ENCODE measurements at regions not wholly inside any gene's neighbourhood (a gene's known extent, or its start where the extent isn't known, plus 50 kb on each side); places are given as distances from the start of the nearest gene placed in this dataset.

DNA sequence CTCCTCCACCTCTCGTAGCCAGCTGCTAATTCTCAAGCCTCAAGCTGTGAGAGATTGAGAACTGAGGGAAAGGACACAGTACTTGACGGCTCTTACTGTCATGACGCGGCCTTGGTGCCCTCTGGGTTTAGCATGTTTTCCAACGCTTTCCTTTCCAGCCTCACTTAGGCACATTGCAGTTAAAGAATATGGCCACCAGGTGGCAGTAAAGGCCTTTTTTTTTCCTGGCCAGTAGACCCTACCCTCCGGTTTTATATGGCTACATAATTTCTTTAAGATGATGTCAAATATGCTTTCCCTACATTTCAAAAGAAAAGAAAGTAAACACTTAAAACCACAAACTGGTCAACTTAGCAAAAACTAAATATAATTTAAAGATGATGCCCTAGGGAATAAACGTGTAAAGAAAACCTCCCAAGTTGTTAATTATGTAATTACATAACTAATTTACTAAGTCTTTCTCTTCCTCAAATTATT, 56.8 kb upstream of the PRDX6 start:
- H2BK5ac ChIP-seq (ENCODE audit: low read depth, low read length), result peak overlapping the region; percentile 45; the same call in 1 of the 2 replicates
- H3K79me1 ChIP-seq (ENCODE audit: low read depth, low read length), result no peaks in the 10 kb centered on the region
- H2BK12ac ChIP-seq (ENCODE audit: low read depth, low read length), result no peak overlapping the region; the same call in 1 of the 2 replicates
- H2AK5ac ChIP-seq (ENCODE audit: low read depth, low read length), result no peak overlapping the region
- H3K4me1 ChIP-seq (replicated peaks in 1 of 4; ENCODE audit: control insufficient read depth in 3 of 4, insufficient read depth in 4 of 4, low read length in 3 of 4), result peaks cover 0 to 4% (median 1%) of the 10 kb centered on the region in 4 experiments; a peak in 5 of 7 replicates
- peak overlapping the region in 1 of 2 experiments; percentile 13; a peak in 1 of 4 replicates for H3K4me2 ChIP-seq (ENCODE audit: insufficient read depth in 1 of 2, low read depth in 2 of 2, low read length in 2 of 2)
- H3K56ac ChIP-seq (replicated peaks; ENCODE audit: insufficient read length, low read depth, low read length), result no peak overlapping the region
- H4K91ac ChIP-seq (replicated peaks; ENCODE audit: insufficient read length, low read length), result no peak overlapping the region
- H3K23me2 ChIP-seq (ENCODE audit: low read depth, low read length), result no peaks in the 10 kb centered on the region
- POLR2A ChIA-PET (ENCODE audit: partially characterized antibody), result interaction anchor here (0.7 to 1.3 kb wide), 4 partner anchors 220 to 523 kb away, joined by 3 read pairs; partner anchors contain the start of gene GAS5
- H3K23ac ChIP-seq (ENCODE audit: insufficient read length), result no peak overlapping the region
- no peak overlapping the region for H3K18ac ChIP-seq (ENCODE audit: extremely low read depth, low read length)
- H3K4ac ChIP-seq (replicated peaks; ENCODE audit: insufficient read length, low read depth, low read length), result no peak overlapping the region
- peaks cover 2% of the 10 kb centered on the region in 2 experiments for H4K20me1 ChIP-seq (replicated peaks in 1 of 2; ENCODE audit: control insufficient read depth in 1 of 2, insufficient read depth in 2 of 2, low read length in 2 of 2)
- no peaks in the 10 kb centered on the region for H3K27me3 ChIP-seq (replicated peaks in 1 of 4; ENCODE audit: control insufficient read depth in 3 of 4, extremely low read depth in 1 of 4, insufficient read depth in 3 of 4, low read length in 3 of 4)
- WGBS, 2 experiments (ENCODE audit: extremely low coverage in 1 of 2, insufficient coverage in 1 of 2, insufficient read length in 1 of 2, insufficient replicate concordance in 2 of 2, low coverage in 1 of 2, low lambda C conversion rate in 2 of 2, missing lambda C conversion rate in 1 of 2), result 35% methylated on average over 7 of the region's 7 CpGs; no CpG with 5 or more reads in 1 of the 2 experiments
- no peak overlapping the region for H4K8ac ChIP-seq (ENCODE audit: extremely low read depth, insufficient read depth, low read length)
- peak; percentile 41 to 71 for DNase-seq (ENCODE audit: low read depth in 1 of 2, low spot score in 2 of 2)
- FAIRE-seq, result peak; percentile 52
- H3K4me3 ChIP-seq (ENCODE audit: extremely low read depth in 1 of 4, insufficient read depth in 2 of 4, low read depth in 3 of 4, low read length in 4 of 4), result no peak overlapping the region
- H3K9ac ChIP-seq (replicated peaks in 1 of 4; ENCODE audit: extremely low read depth in 1 of 4, low read depth in 3 of 4, low read length in 3 of 4), result peak overlapping the region in 1 of 4 experiments; percentile 42; a peak in 1 of 7 replicates
- no peak overlapping the region for H3K14ac ChIP-seq (ENCODE audit: insufficient read length)
- no peak overlapping the region for H4K5ac ChIP-seq (ENCODE audit: insufficient read length, low read depth, low read length)
- H2BK20ac ChIP-seq (ENCODE audit: low read length), result no peak overlapping the region
- H2BK120ac ChIP-seq (replicated peaks; ENCODE audit: low read depth, low read length), result no peak overlapping the region
- no peak overlapping the region for H2BK15ac ChIP-seq (ENCODE audit: low read length)
- H2AFZ ChIP-seq (ENCODE audit: low read length), result no peak overlapping the region
- CTCF ChIA-PET (ENCODE audit: partially characterized antibody), result interaction anchor here (0.6 to 1.9 kb wide), 21 partner anchors 9 to 413 kb away, joined by 3 to 17 read pairs (median 3); partner anchors contain the start of gene PRDX6
- no peaks in the 10 kb centered on the region for H3K36me3 ChIP-seq (ENCODE audit: control insufficient read depth in 2 of 4, insufficient read depth in 4 of 4, low read length in 3 of 4)
- H3K9me3 ChIP-seq (ENCODE audit: insufficient read depth in 2 of 2, low read depth in 1 of 2, low read length in 1 of 2), result no peaks in the 10 kb centered on the region
- no peaks in the 10 kb centered on the region for H3K79me2 ChIP-seq (ENCODE audit: control insufficient read depth in 1 of 2, insufficient read depth in 2 of 2, low read length in 2 of 2)
- H3K27ac ChIP-seq (ENCODE audit: low read depth, low read length), result no peak overlapping the region
- TF ChIP-seq TCF12 (IDR thresholded peaks at IDR 0.05; ENCODE audit: low read depth, low read length) (no peak), POLR2AphosphoS5 (IDR thresholded peaks at IDR 0.05; ENCODE audit: low read depth, low read length) (no peak), CREB1 (IDR thresholded peaks at IDR 0.05) (peak; percentile 50; the same call in 1 of the 2 replicates), RAD21 (IDR thresholded peaks at IDR 0.05 in 1 of 2, conservative IDR thresholded peaks at IDR 0.05 in 1 of 2; ENCODE audit: low read depth in 2 of 2, low read length in 2 of 2) (peak; percentile 89 to 93), CHD2 (IDR thresholded peaks at IDR 0.05; ENCODE audit: low read length) (0 out of 2 replicates have a peak, but pooled peaks have one; percentile 31), ASH2L (IDR thresholded peaks at IDR 0.05; ENCODE audit: low read length) (peak; percentile 0)
- TF ChIP-seq, protein P1, sequence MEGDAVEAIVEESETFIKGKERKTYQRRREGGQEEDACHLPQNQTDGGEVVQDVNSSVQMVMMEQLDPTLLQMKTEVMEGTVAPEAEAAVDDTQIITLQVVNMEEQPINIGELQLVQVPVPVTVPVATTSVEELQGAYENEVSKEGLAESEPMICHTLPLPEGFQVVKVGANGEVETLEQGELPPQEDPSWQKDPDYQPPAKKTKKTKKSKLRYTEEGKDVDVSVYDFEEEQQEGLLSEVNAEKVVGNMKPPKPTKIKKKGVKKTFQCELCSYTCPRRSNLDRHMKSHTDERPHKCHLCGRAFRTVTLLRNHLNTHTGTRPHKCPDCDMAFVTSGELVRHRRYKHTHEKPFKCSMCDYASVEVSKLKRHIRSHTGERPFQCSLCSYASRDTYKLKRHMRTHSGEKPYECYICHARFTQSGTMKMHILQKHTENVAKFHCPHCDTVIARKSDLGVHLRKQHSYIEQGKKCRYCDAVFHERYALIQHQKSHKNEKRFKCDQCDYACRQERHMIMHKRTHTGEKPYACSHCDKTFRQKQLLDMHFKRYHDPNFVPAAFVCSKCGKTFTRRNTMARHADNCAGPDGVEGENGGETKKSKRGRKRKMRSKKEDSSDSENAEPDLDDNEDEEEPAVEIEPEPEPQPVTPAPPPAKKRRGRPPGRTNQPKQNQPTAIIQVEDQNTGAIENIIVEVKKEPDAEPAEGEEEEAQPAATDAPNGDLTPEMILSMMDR (IDR thresholded peaks at IDR 0.05; ENCODE audit: control extremely low read depth in 1 of 3, insufficient read depth in 1 of 3, low read depth in 1 of 3, low read length in 3 of 3), result peak; percentile 21 to 79 (median 69)
- TF ChIP-seq, protein P2, sequence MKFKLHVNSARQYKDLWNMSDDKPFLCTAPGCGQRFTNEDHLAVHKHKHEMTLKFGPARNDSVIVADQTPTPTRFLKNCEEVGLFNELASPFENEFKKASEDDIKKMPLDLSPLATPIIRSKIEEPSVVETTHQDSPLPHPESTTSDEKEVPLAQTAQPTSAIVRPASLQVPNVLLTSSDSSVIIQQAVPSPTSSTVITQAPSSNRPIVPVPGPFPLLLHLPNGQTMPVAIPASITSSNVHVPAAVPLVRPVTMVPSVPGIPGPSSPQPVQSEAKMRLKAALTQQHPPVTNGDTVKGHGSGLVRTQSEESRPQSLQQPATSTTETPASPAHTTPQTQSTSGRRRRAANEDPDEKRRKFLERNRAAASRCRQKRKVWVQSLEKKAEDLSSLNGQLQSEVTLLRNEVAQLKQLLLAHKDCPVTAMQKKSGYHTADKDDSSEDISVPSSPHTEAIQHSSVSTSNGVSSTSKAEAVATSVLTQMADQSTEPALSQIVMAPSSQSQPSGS (IDR thresholded peaks at IDR 0.05; ENCODE audit: low read length), result peak; percentile 68; the same call in 1 of the 2 replicates

All from H1 (cell line).